ENCODE measurements at regions not wholly inside any gene's neighbourhood (a gene's known extent, or its start where the extent isn't known, plus 50 kb on each side); places are given as distances from the start of the nearest gene placed in this dataset.
A peak's percentile ranks its signal among the peaks of the same experiment; 100 is the strongest.

GRCh38 chr18:45549290-45549689 lies 66.0 kb upstream of the SLC14A2 start:
- Histone ChIP-seq H3K4me1 (ENCODE audit: control insufficient read depth in 2 of 2, insufficient read depth in 2 of 2, low read length in 2 of 2) (no peaks in the 10 kb centered on the region), H3K36me3 (ENCODE audit: control insufficient read depth in 2 of 2, insufficient read depth in 2 of 2, low read length in 2 of 2) (no peaks in the 10 kb centered on the region), H3K9me3 (ENCODE audit: control insufficient read depth in 2 of 2, low read length in 2 of 2) (no peaks in the 10 kb centered on the region), H3K27ac (ENCODE audit: low read depth in 2 of 2, low read length in 2 of 2) (no peak overlapping the region), H3K9ac (ENCODE audit: low read depth in 1 of 2, low read length in 2 of 2) (no peak overlapping the region), H3K27me3 (ENCODE audit: control insufficient read depth in 2 of 2, insufficient read depth in 2 of 2, low read length in 2 of 2) (no peaks in the 10 kb centered on the region), H3K4me3 (ENCODE audit: low read length in 2 of 2) (no peak overlapping the region)

- Histone ChIP-seq H3K27ac (ENCODE audit: low read depth in 2 of 2, low read length in 2 of 2) (no peak overlapping the region), H3K9me3 (ENCODE audit: control insufficient read depth in 2 of 2, low read length in 2 of 2) (no peaks in the 10 kb centered on the region), H3K27me3 (ENCODE audit: control insufficient read depth in 2 of 2, insufficient read depth in 2 of 2, low read length in 2 of 2) (no peaks in the 10 kb centered on the region), H3K4me1 (ENCODE audit: control insufficient read depth in 2 of 2, insufficient read depth in 2 of 2, low read length in 2 of 2) (no peaks in the 10 kb centered on the region), H3K36me3 (ENCODE audit: control insufficient read depth in 2 of 2, insufficient read depth in 2 of 2, low read length in 2 of 2) (no peaks in the 10 kb centered on the region), H3K9ac (ENCODE audit: low read depth in 1 of 2, low read length in 2 of 2) (no peak overlapping the region), H3K4me3 (ENCODE audit: low read length in 2 of 2) (no peak overlapping the region)
Measured at GRCh38 chr18:45551142-45551815, 64.0 kb upstream of the SLC14A2 start.

- H3K9ac ChIP-seq (ENCODE audit: low read depth in 1 of 2, low read length in 2 of 2), result no peak overlapping the region
- H3K9me3 ChIP-seq (ENCODE audit: control insufficient read depth in 2 of 2, low read length in 2 of 2), result no peaks in the 10 kb centered on the region
- H3K4me3 ChIP-seq (ENCODE audit: low read length in 2 of 2), result no peak overlapping the region
- H3K36me3 ChIP-seq (ENCODE audit: control insufficient read depth in 2 of 2, insufficient read depth in 2 of 2, low read length in 2 of 2), result no peaks in the 10 kb centered on the region
- no peaks in the 10 kb centered on the region for H3K4me1 ChIP-seq (ENCODE audit: control insufficient read depth in 2 of 2, insufficient read depth in 2 of 2, low read length in 2 of 2)
- H3K27me3 ChIP-seq (ENCODE audit: control insufficient read depth in 2 of 2, insufficient read depth in 2 of 2, low read length in 2 of 2), result no peaks in the 10 kb centered on the region
- no peak overlapping the region for H3K27ac ChIP-seq (ENCODE audit: low read depth in 2 of 2, low read length in 2 of 2)
Measured at GRCh38 chr18:45553723-45554388, 61.4 kb upstream of the SLC14A2 start.

- H3K4me1 ChIP-seq (ENCODE audit: control insufficient read depth in 2 of 2, insufficient read depth in 2 of 2, low read length in 2 of 2), result no peaks in the 10 kb centered on the region
- no peaks in the 10 kb centered on the region for H3K27me3 ChIP-seq (ENCODE audit: control insufficient read depth in 2 of 2, insufficient read depth in 2 of 2, low read length in 2 of 2)
- no peak overlapping the region for H3K4me3 ChIP-seq (ENCODE audit: low read length in 2 of 2)
- no peaks in the 10 kb centered on the region for H3K9me3 ChIP-seq (ENCODE audit: control insufficient read depth in 2 of 2, low read length in 2 of 2)
- no peak overlapping the region for H3K27ac ChIP-seq (ENCODE audit: low read depth in 2 of 2, low read length in 2 of 2)
- H3K9ac ChIP-seq (ENCODE audit: low read depth in 1 of 2, low read length in 2 of 2), result no peak overlapping the region
- no peaks in the 10 kb centered on the region for H3K36me3 ChIP-seq (ENCODE audit: control insufficient read depth in 2 of 2, insufficient read depth in 2 of 2, low read length in 2 of 2)
Measured at GRCh38 chr18:45554389-45554737, 60.9 kb upstream of the SLC14A2 start.

GRCh38 chr18:45556222-45556621 lies 59.1 kb upstream of the SLC14A2 start:
- Histone ChIP-seq H3K9ac (ENCODE audit: low read depth in 1 of 2, low read length in 2 of 2) (no peak overlapping the region), H3K4me3 (ENCODE audit: low read length in 2 of 2) (no peak overlapping the region), H3K36me3 (ENCODE audit: control insufficient read depth in 2 of 2, insufficient read depth in 2 of 2, low read length in 2 of 2) (no peaks in the 10 kb centered on the region), H3K9me3 (ENCODE audit: control insufficient read depth in 2 of 2, low read length in 2 of 2) (no peaks in the 10 kb centered on the region), H3K4me1 (ENCODE audit: control insufficient read depth in 2 of 2, insufficient read depth in 2 of 2, low read length in 2 of 2) (peaks cover 0 to 2% of the 10 kb centered on the region in 2 donors), H3K27me3 (ENCODE audit: control insufficient read depth in 2 of 2, insufficient read depth in 2 of 2, low read length in 2 of 2) (no peaks in the 10 kb centered on the region), H3K27ac (ENCODE audit: low read depth in 2 of 2, low read length in 2 of 2) (no peak overlapping the region)

- no peak overlapping the region for H3K9ac ChIP-seq (ENCODE audit: low read depth in 1 of 2, low read length in 2 of 2)
- peaks cover 0 to 2% of the 10 kb centered on the region in 2 donors for H3K4me1 ChIP-seq (ENCODE audit: control insufficient read depth in 2 of 2, insufficient read depth in 2 of 2, low read length in 2 of 2)
- no peaks in the 10 kb centered on the region for H3K9me3 ChIP-seq (ENCODE audit: control insufficient read depth in 2 of 2, low read length in 2 of 2)
- no peaks in the 10 kb centered on the region for H3K27me3 ChIP-seq (ENCODE audit: control insufficient read depth in 2 of 2, insufficient read depth in 2 of 2, low read length in 2 of 2)
- H3K36me3 ChIP-seq (ENCODE audit: control insufficient read depth in 2 of 2, insufficient read depth in 2 of 2, low read length in 2 of 2), result no peaks in the 10 kb centered on the region
- H3K4me3 ChIP-seq (ENCODE audit: low read length in 2 of 2), result no peak overlapping the region
- H3K27ac ChIP-seq (ENCODE audit: low read depth in 2 of 2, low read length in 2 of 2), result no peak overlapping the region
Measured at GRCh38 chr18:45557287-45557686, 58.0 kb upstream of the SLC14A2 start.

GRCh38 chr18:45557779-45558178 lies 57.5 kb upstream of the SLC14A2 start:
- no peaks in the 10 kb centered on the region for H3K27me3 ChIP-seq (ENCODE audit: control insufficient read depth in 2 of 2, insufficient read depth in 2 of 2, low read length in 2 of 2)
- no peak overlapping the region for H3K27ac ChIP-seq (ENCODE audit: low read depth in 2 of 2, low read length in 2 of 2)
- no peak overlapping the region for H3K4me3 ChIP-seq (ENCODE audit: low read length in 2 of 2)
- peaks cover 0 to 2% of the 10 kb centered on the region in 2 donors for H3K4me1 ChIP-seq (ENCODE audit: control insufficient read depth in 2 of 2, insufficient read depth in 2 of 2, low read length in 2 of 2)
- H3K9me3 ChIP-seq (ENCODE audit: control insufficient read depth in 2 of 2, low read length in 2 of 2), result no peaks in the 10 kb centered on the region
- H3K9ac ChIP-seq (ENCODE audit: low read depth in 1 of 2, low read length in 2 of 2), result no peak overlapping the region
- H3K36me3 ChIP-seq (ENCODE audit: control insufficient read depth in 2 of 2, insufficient read depth in 2 of 2, low read length in 2 of 2), result no peaks in the 10 kb centered on the region

- H3K4me1 ChIP-seq (ENCODE audit: control insufficient read depth in 2 of 2, insufficient read depth in 2 of 2, low read length in 2 of 2), result peaks cover 0 to 2% of the 10 kb centered on the region in 2 donors
- H3K4me3 ChIP-seq (ENCODE audit: low read length in 2 of 2), result no peak overlapping the region
- H3K36me3 ChIP-seq (ENCODE audit: control insufficient read depth in 2 of 2, insufficient read depth in 2 of 2, low read length in 2 of 2), result no peaks in the 10 kb centered on the region
- H3K27me3 ChIP-seq (ENCODE audit: control insufficient read depth in 2 of 2, insufficient read depth in 2 of 2, low read length in 2 of 2), result no peaks in the 10 kb centered on the region
- no peaks in the 10 kb centered on the region for H3K9me3 ChIP-seq (ENCODE audit: control insufficient read depth in 2 of 2, low read length in 2 of 2)
- H3K9ac ChIP-seq (ENCODE audit: low read depth in 1 of 2, low read length in 2 of 2), result no peak overlapping the region
- no peak overlapping the region for H3K27ac ChIP-seq (ENCODE audit: low read depth in 2 of 2, low read length in 2 of 2)
Measured at GRCh38 chr18:45559258-45559657, 56.0 kb upstream of the SLC14A2 start.

GRCh38 chr18:45560870-45561269 lies 54.4 kb upstream of the SLC14A2 start:
- Histone ChIP-seq H3K9me3 (ENCODE audit: control insufficient read depth in 2 of 2, low read length in 2 of 2) (no peaks in the 10 kb centered on the region), H3K36me3 (ENCODE audit: control insufficient read depth in 2 of 2, insufficient read depth in 2 of 2, low read length in 2 of 2) (no peaks in the 10 kb centered on the region), H3K4me3 (ENCODE audit: low read length in 2 of 2) (no peak overlapping the region), H3K27ac (ENCODE audit: low read depth in 2 of 2, low read length in 2 of 2) (no peak overlapping the region), H3K9ac (ENCODE audit: low read depth in 1 of 2, low read length in 2 of 2) (no peak overlapping the region), H3K27me3 (ENCODE audit: control insufficient read depth in 2 of 2, insufficient read depth in 2 of 2, low read length in 2 of 2) (no peaks in the 10 kb centered on the region), H3K4me1 (ENCODE audit: control insufficient read depth in 2 of 2, insufficient read depth in 2 of 2, low read length in 2 of 2) (peaks cover 0 to 2% of the 10 kb centered on the region in 2 donors)

GRCh38 chr18:45562567-45563479 lies 52.5 kb upstream of the SLC14A2 start:
- Histone ChIP-seq H3K9me3 (ENCODE audit: control insufficient read depth in 2 of 2, low read length in 2 of 2) (no peaks in the 10 kb centered on the region), H3K4me1 (ENCODE audit: control insufficient read depth in 2 of 2, insufficient read depth in 2 of 2, low read length in 2 of 2) (peaks cover 0 to 2% of the 10 kb centered on the region in 2 donors), H3K4me3 (ENCODE audit: low read length in 2 of 2) (no peak overlapping the region), H3K27ac (ENCODE audit: low read depth in 2 of 2, low read length in 2 of 2) (peak overlapping the region; percentile 61 to 64), H3K36me3 (ENCODE audit: control insufficient read depth in 2 of 2, insufficient read depth in 2 of 2, low read length in 2 of 2) (no peaks in the 10 kb centered on the region), H3K9ac (ENCODE audit: low read depth in 1 of 2, low read length in 2 of 2) (no peak overlapping the region), H3K27me3 (ENCODE audit: control insufficient read depth in 2 of 2, insufficient read depth in 2 of 2, low read length in 2 of 2) (no peaks in the 10 kb centered on the region)

All from mucosa of rectum (tissue), 2 donors.